HepG2 (cell line): ENCODE measurements at regions not wholly inside any gene's neighbourhood (a gene's known extent, or its start where the extent isn't known, plus 50 kb on each side); places are given as distances from the start of the nearest gene placed in this dataset.

Experiments used
- ATAC-seq: fragments of 200-7000 bp; cut with Tn5 transposase; 3 replicates; pipeline ENCODE4 v1.9.1; 2020; ENCODE audit warnings: mild to moderate bottlenecking, moderate library complexity
- BruUV-seq: library from RNA; stranded (reverse); fragments of 400-500 nt; replicated peaks from 2 replicates; lab custom pipeline; 2021; lab: Mats Ljungman, UMichigan
- CTCF ChIA-PET: fragments of 300-600 bp; formaldehyde crosslinking; extraction: SDS; loops from one replicate; lab custom pipeline; 2021; ENCODE audit warnings: low total read pairs, inconsistent platforms, low intra/inter-chr PET ratio; lab: Yijun Ruan, JAX
- POLR2A ChIA-PET: fragments of 350-600 bp; sonication (Branson Sonifier 250); formaldehyde crosslinking; loops from one replicate; lab custom pipeline; 2020; ENCODE audit warnings: antibody characterized with exemption, inconsistent platforms; lab: Yijun Ruan, JAX
- DNase-seq: peaks from one replicate; pipeline ENCODE4 v3.0.0-alpha.2; 2015; ENCODE audit warnings: low spot score
- FAIRE-seq: peaks from 3 replicates; lab custom pipeline; 2011; peaks lifted over from hg19 to GRCh38; lab: Jason Lieb, UNC
- H2AFZ ChIP-seq: one replicate; pipeline ENCODE4 v1.6.1; 2011; ENCODE audit warnings: low read length, inconsistent platforms
- H3K27ac ChIP-seq: fragments of 300-600 bp; 3 replicates; pipeline ENCODE4 v1.8.0; 2011; ENCODE audit warnings: mixed run types, mild to moderate bottlenecking, mixed read lengths, low read length, inconsistent platforms; ENCODE audit not compliant: insufficient read depth; ENCODE audit errors: extremely low read length
- H3K27me3 ChIP-seq, 2 experiments: fragments of 200-600 bp in 1 of 2; 2 replicates in 1 of 2; 3 replicates in 1 of 2; pipeline versions ENCODE4 v1.6.0 to v1.8.0; 2011; ENCODE audit warnings: low read length in 2 of 2, mild to moderate bottlenecking in 2 of 2, moderate library complexity in 2 of 2, inconsistent platforms in 1 of 2; ENCODE audit not compliant: insufficient read depth in 2 of 2, control insufficient read depth in 1 of 2
- H3K36me3 ChIP-seq, 2 experiments: fragments of 200-600 bp in 1 of 2; replicated peaks in 1 of 2; 2 replicates in 1 of 2; 3 replicates in 1 of 2; pipeline versions ENCODE4 v1.5.1 to v1.8.0; 2011; ENCODE audit warnings: low read length in 2 of 2, inconsistent platforms in 1 of 2; ENCODE audit not compliant: insufficient read depth in 2 of 2, control insufficient read depth in 1 of 2
- H3K4me1 ChIP-seq: 2 replicates; pipeline ENCODE4 v1.5.1; 2012; ENCODE audit warnings: low read length, inconsistent platforms; ENCODE audit not compliant: insufficient read depth
- H3K4me2 ChIP-seq: 2 replicates; pipeline ENCODE4 v1.6.0; 2011; ENCODE audit warnings: low read depth, low read length, inconsistent platforms
- H3K4me3 ChIP-seq, 3 experiments: fragments of 200-600 bp in 1 of 3; sonication (generic), shearing (Covaris generic) in 1 of 3; replicated peaks in 1 of 3; 2 replicates each; pipeline ENCODE4 v1.5.1; 2011 to 2016; ENCODE audit warnings: low read length in 3 of 3, inconsistent platforms in 2 of 3, low read depth in 2 of 3, mild to moderate bottlenecking in 2 of 3, control low read depth in 1 of 3, mixed read lengths in 1 of 3; ENCODE audit not compliant: insufficient read depth in 1 of 3
- H3K79me2 ChIP-seq: one replicate; pipeline ENCODE4 v1.6.1; 2011; ENCODE audit warnings: low read length, inconsistent platforms; ENCODE audit not compliant: insufficient read depth
- H3K9ac ChIP-seq: 2 replicates; pipeline ENCODE4 v1.6.0; 2011; ENCODE audit warnings: mild to moderate bottlenecking, low read depth, low read length, inconsistent platforms; ENCODE audit not compliant: insufficient read depth
- H3K9me3 ChIP-seq: 2 replicates; pipeline ENCODE4 v1.5.1; 2012; ENCODE audit warnings: mild to moderate bottlenecking, low read length
- H4K20me1 ChIP-seq: 2 replicates; pipeline ENCODE4 v1.6.0; 2011; ENCODE audit warnings: inconsistent platforms, mild to moderate bottlenecking, low read length, moderate library complexity; ENCODE audit not compliant: insufficient read depth
- HIC2 ChIP-seq: sonication (generic); formaldehyde crosslinking; IDR thresholded peaks from 2 replicates; pipeline ENCODE4 v1.9.0; 2022; ENCODE audit warnings: low read depth, missing genetic modification reagents
- HNRNPK ChIP-seq: fragments of 200-400 bp; formaldehyde crosslinking; IDR thresholded peaks from 2 replicates; pipeline ENCODE4 v1.6.1; 2018; ENCODE audit warnings: low read length, low read depth, moderate library complexity, mild to moderate bottlenecking; ENCODE audit not compliant: poor library complexity, severe bottlenecking
- MAFK ChIP-seq, 2 experiments: IDR thresholded peaks in 1 of 2; conservative IDR thresholded peaks in 1 of 2; 2 replicates each; pipeline ENCODE4 v1.6.1; 2011; ENCODE audit warnings: improper control_type of control experiment in 2 of 2, low read length in 2 of 2
- MIER3 ChIP-seq: IDR thresholded peaks from 2 replicates; pipeline ENCODE4 v1.6.1; 2016; ENCODE audit warnings: missing compliant biosample characterization, borderline replicate concordance
- RFXAP ChIP-seq: sonication (generic); formaldehyde crosslinking; IDR thresholded peaks from 2 replicates; pipeline ENCODE4 v1.4.0; 2020; ENCODE audit warnings: missing genetic modification reagents, borderline replicate concordance
- ZFP1 ChIP-seq: IDR thresholded peaks from 2 replicates; pipeline ENCODE4 v1.6.1; 2016
- ZFP36L2 ChIP-seq: sonication (generic); formaldehyde crosslinking; IDR thresholded peaks from 2 replicates; pipeline ENCODE4 v1.4.0; 2020; ENCODE audit warnings: missing genetic modification reagents
- ZNF12 ChIP-seq: sonication (generic); formaldehyde crosslinking; IDR thresholded peaks from 2 replicates; pipeline ENCODE4 v1.5.0; 2020; ENCODE audit warnings: missing genetic modification reagents
- ZNF138 ChIP-seq: sonication (generic); formaldehyde crosslinking; IDR thresholded peaks from 2 replicates; pipeline ENCODE4 v1.5.0; 2020; ENCODE audit warnings: mild to moderate bottlenecking, low read depth, missing genetic modification reagents
- ZNF496 ChIP-seq: sonication (generic); formaldehyde crosslinking; IDR thresholded peaks from 2 replicates; pipeline ENCODE4 v1.8.1; 2023; ENCODE audit warnings: mild to moderate bottlenecking, moderate library complexity, missing genetic modification reagents; ENCODE audit not compliant: insufficient replicate concordance
- ZNF512 ChIP-seq: sonication (generic); formaldehyde crosslinking; IDR thresholded peaks from 2 replicates; pipeline ENCODE4 v1.4.0; 2020; ENCODE audit warnings: mild to moderate bottlenecking, missing genetic modification reagents
- ZNF75D ChIP-seq: sonication (generic); formaldehyde crosslinking; IDR thresholded peaks from 2 replicates; pipeline ENCODE4 v1.8.1; 2023; ENCODE audit warnings: missing genetic modification reagents, mild to moderate bottlenecking, borderline replicate concordance
- WGBS: methylation state at CpG from one replicate; pipeline ENCODE4 v1.1.6; 2017; ENCODE audit warnings: low lambda C conversion rate; 5-methylcytosine and 5-hydroxymethylcytosine counted together
- in situ Hi-C: cut with HindIII; loops from 2 replicates; pipeline ENCODE4 v1.10.0; 2017; ENCODE audit warnings: low pct_unique_long_range_greater_than_20kb; ENCODE audit not compliant: extremely low pct_ligation_motif_present
- intact Hi-C: fragments of 100-400 bp; cut with micrococcal nuclease; formaldehyde crosslinking; loops from one replicate; pipeline ENCODE4 v1.10.0; 2022; ENCODE audit not compliant: unreplicated experiment

GRCh38 chr2:9715238-9715637 is 84.4 kb upstream of the YWHAQ start (continued):
- no peak for TF ChIP-seq ZFP36L2 (CRISPR knock-in tag)
- no peak for TF ChIP-seq MAFK (conservative IDR thresholded peaks at IDR 0.05 in 1 of 2, IDR thresholded peaks at IDR 0.05 in 1 of 2; ENCODE audit: low read length in 2 of 2)
- TF ChIP-seq ZFP1 (CRISPR knock-in tag) = no peak
- TF ChIP-seq ZNF512 (CRISPR knock-in tag) = no peak
- TF ChIP-seq, all 625 proteins: peak for 0

- no peaks in the 10 kb centered on the region for H3K4me1 ChIP-seq
- no peaks in the 10 kb centered on the region for H3K9me3 ChIP-seq
- peaks cover 3 to 14% of the 10 kb centered on the region in 2 experiments; a peak in 3 of 5 replicates for H3K27me3 ChIP-seq
- DNase-seq (no peak), ATAC-seq (no peak), FAIRE-seq (no peak)
- WGBS = 44% methylated on average over 7 of the region's 7 CpGs
- BruUV-seq = no TSS peak
- no peaks in the 10 kb centered on the region for H3K36me3 ChIP-seq
- POLR2A ChIA-PET = no interaction called here
- H3K4me2 ChIP-seq = no peak overlapping the region
- in situ Hi-C loops (no loop called here), intact Hi-C loops (no loop called here)
- no peaks in the 10 kb centered on the region for H4K20me1 ChIP-seq
- CTCF ChIA-PET = no interaction called here
- no peak overlapping the region for H2AFZ ChIP-seq
- H3K4me3 ChIP-seq = no peak overlapping the region
- H3K79me2 ChIP-seq = no peaks in the 10 kb centered on the region
- no peak overlapping the region for H3K27ac ChIP-seq
- TF ChIP-seq ZNF12 (CRISPR knock-in tag) (no peak), RFXAP (CRISPR knock-in tag) (no peak), ZNF75D (CRISPR knock-in tag) (no peak), ZNF138 (CRISPR knock-in tag) (no peak), HIC2 (no peak), MIER3 (no peak), HNRNPK (no peak), ZNF496 (CRISPR knock-in tag) (no peak)
- no peak overlapping the region for H3K9ac ChIP-seq
Observed at GRCh38 chr2:9717886-9718451, 87.2 kb upstream of the YWHAQ start.
